ENCODE measurements at regions not wholly inside any gene's neighbourhood (a gene's known extent, or its start where the extent isn't known, plus 50 kb on each side); places are given as distances from the start of the nearest gene placed in this dataset.
A peak's percentile ranks its signal among the peaks of the same experiment; 100 is the strongest.

DNA sequence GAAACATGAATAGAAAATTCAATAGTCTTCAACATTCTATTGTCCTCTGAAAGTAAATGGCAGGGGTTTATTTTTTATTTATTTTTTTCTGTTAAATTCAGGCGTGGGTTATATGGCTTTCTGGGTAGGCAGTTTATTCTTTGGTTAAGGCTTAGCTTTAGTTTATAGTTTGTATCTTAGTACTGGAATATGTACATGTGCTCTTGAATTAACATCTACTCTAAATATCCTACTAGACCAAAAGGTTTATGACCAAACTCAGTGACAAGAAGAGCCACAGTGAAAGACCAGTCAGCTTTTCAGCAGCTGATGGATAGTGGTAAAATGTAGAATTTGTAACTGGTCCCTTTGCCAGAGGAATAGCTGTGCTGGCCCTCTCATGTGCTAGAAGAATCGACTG is 62.0 kb upstream of the DAB2 start:
- Histone ChIP-seq H3K4me3 (ENCODE audit: low read length) (no peak overlapping the region), H3K4me1 (ENCODE audit: control insufficient read depth, insufficient read depth, low read length) (no peaks in the 10 kb centered on the region), H3K9me3 (ENCODE audit: control insufficient read depth, low read length) (no peaks in the 10 kb centered on the region), H3K27ac (ENCODE audit: low read length) (no peak overlapping the region), H3K27me3 (ENCODE audit: control insufficient read depth, insufficient read depth) (no peaks in the 10 kb centered on the region)
- WGBS = 90% methylated on average over 2 of the region's 2 CpGs
- ATAC-seq (no peak), DNase-seq (no peak)
- intact Hi-C loops (cut with DNase I) = no loop called here

GRCh38 chr5:39486361-39486760 is 61.6 kb upstream of the DAB2 start:
- WGBS = 73% methylated on average over 1 of the region's 1 CpG

DNA sequence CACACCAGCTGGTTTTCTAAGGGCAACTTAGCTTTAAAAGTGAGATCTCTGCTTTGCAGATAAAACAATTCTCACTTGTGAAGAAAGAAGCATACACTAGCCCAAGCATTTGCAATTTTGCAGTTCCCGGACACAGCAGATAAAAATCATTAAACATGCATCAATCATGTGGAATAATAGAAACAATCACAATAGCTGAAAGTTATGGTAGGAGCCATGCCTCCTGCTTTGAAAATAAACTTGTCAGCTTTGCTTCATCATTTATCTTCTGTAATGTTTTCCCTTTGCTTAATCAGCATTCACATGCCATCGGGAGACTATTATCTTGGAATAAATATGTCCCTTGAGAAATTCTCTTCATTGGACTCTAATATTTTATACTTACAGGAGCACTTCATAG is 60.3 kb upstream of the DAB2 start:
- ATAC-seq = no peak
- 41% methylated on average over 2 of the region's 2 CpGs for WGBS
- intact Hi-C loops (cut with DNase I) = no loop called here

More at GRCh38 chr5:39486361-39486760, 61.6 kb upstream of the DAB2 start:
- H3K9me3 ChIP-seq (ENCODE audit: control insufficient read depth, low read length) = no peaks in the 10 kb centered on the region
- intact Hi-C loops (cut with DNase I) = no loop called here
- ATAC-seq (no peak), DNase-seq (no peak)
- no peaks in the 10 kb centered on the region for H3K4me1 ChIP-seq (ENCODE audit: control insufficient read depth, insufficient read depth, low read length)
- H3K27ac ChIP-seq (ENCODE audit: low read length) = no peak overlapping the region
- no peaks in the 10 kb centered on the region for H3K27me3 ChIP-seq (ENCODE audit: control insufficient read depth, insufficient read depth)
- no peak overlapping the region for H3K4me3 ChIP-seq (ENCODE audit: low read length)

GRCh38 chr5:39484673-39485072 is 59.9 kb upstream of the DAB2 start:
- ATAC-seq (no peak), DNase-seq (no peak)
- H3K4me3 ChIP-seq (ENCODE audit: low read length) = no peak overlapping the region
- no peaks in the 10 kb centered on the region for H3K4me1 ChIP-seq (ENCODE audit: control insufficient read depth, insufficient read depth, low read length)
- H3K27ac ChIP-seq (ENCODE audit: low read length) = no peak overlapping the region
- intact Hi-C loops (cut with DNase I) = no loop called here
- 66% methylated on average over 1 of the region's 1 CpG for WGBS
- no peaks in the 10 kb centered on the region for H3K27me3 ChIP-seq (ENCODE audit: control insufficient read depth, insufficient read depth)
- no peaks in the 10 kb centered on the region for H3K9me3 ChIP-seq (ENCODE audit: control insufficient read depth, low read length)

More for the DNA sequence above, 60.3 kb upstream of the DAB2 start:
- H3K4me3 ChIP-seq (ENCODE audit: low read length) = no peak overlapping the region
- no peak for DNase-seq
- H3K27ac ChIP-seq (ENCODE audit: low read length) = no peak overlapping the region
- H3K27me3 ChIP-seq (ENCODE audit: control insufficient read depth, insufficient read depth) = no peaks in the 10 kb centered on the region
- H3K4me1 ChIP-seq (ENCODE audit: control insufficient read depth, insufficient read depth, low read length) = no peaks in the 10 kb centered on the region
- no peaks in the 10 kb centered on the region for H3K9me3 ChIP-seq (ENCODE audit: control insufficient read depth, low read length)

GRCh38 chr5:39482098-39482497 is 57.3 kb upstream of the DAB2 start:
- H3K4me1 ChIP-seq (ENCODE audit: control insufficient read depth, insufficient read depth, low read length) = no peaks in the 10 kb centered on the region
- WGBS = 98% methylated on average over 1 of the region's 1 CpG

GRCh38 chr5:39479537-39479936 is 54.8 kb upstream of the DAB2 start:
- WGBS = 83% methylated on average over 6 of the region's 6 CpGs
- no peak overlapping the region for H3K4me3 ChIP-seq (ENCODE audit: low read length)
- intact Hi-C loops (cut with DNase I) = no loop called here
- no peaks in the 10 kb centered on the region for H3K27me3 ChIP-seq (ENCODE audit: control insufficient read depth, insufficient read depth)
- ATAC-seq (no peak), DNase-seq (no peak)
- no peak overlapping the region for H3K27ac ChIP-seq (ENCODE audit: low read length)
- no peaks in the 10 kb centered on the region for H3K4me1 ChIP-seq (ENCODE audit: control insufficient read depth, insufficient read depth, low read length)
- H3K9me3 ChIP-seq (ENCODE audit: control insufficient read depth, low read length) = no peaks in the 10 kb centered on the region

More at GRCh38 chr5:39482098-39482497, 57.3 kb upstream of the DAB2 start:
- H3K27me3 ChIP-seq (ENCODE audit: control insufficient read depth, insufficient read depth) = no peaks in the 10 kb centered on the region
- H3K27ac ChIP-seq (ENCODE audit: low read length) = no peak overlapping the region
- DNase-seq (no peak), ATAC-seq (no peak)
- intact Hi-C loops (cut with DNase I) = no loop called here
- no peaks in the 10 kb centered on the region for H3K9me3 ChIP-seq (ENCODE audit: control insufficient read depth, low read length)
- H3K4me3 ChIP-seq (ENCODE audit: low read length) = no peak overlapping the region

DNA sequence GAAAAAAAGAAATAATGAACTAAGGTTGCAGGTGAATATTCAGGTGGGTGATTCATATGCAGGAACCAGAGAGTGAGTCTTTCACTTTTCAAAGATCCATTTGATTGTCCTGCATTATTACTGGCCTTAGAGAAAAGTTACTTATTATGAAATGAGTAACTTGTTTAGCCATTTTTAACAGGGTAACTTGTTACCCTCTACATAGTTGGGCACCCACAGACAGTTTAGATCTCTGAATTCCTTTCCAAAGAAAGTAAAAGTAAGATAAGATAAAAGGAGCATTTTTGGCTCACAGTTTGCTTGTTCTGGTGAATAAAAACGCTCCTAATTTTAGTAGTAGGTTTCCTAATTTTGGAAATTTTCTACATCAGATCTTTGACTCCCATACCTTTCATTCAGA is 54.1 kb upstream of the DAB2 start:
- Histone ChIP-seq H3K27ac (ENCODE audit: low read length) (no peak overlapping the region), H3K4me1 (ENCODE audit: control insufficient read depth, insufficient read depth, low read length) (no peaks in the 10 kb centered on the region), H3K9me3 (ENCODE audit: control insufficient read depth, low read length) (no peaks in the 10 kb centered on the region), H3K27me3 (ENCODE audit: control insufficient read depth, insufficient read depth) (no peaks in the 10 kb centered on the region), H3K4me3 (ENCODE audit: low read length) (no peak overlapping the region)
- WGBS = 0% methylated on average over 1 of the region's 1 CpG
- intact Hi-C loops (cut with DNase I) = no loop called here
- DNase-seq = no peak
- ATAC-seq = no peak

DNA sequence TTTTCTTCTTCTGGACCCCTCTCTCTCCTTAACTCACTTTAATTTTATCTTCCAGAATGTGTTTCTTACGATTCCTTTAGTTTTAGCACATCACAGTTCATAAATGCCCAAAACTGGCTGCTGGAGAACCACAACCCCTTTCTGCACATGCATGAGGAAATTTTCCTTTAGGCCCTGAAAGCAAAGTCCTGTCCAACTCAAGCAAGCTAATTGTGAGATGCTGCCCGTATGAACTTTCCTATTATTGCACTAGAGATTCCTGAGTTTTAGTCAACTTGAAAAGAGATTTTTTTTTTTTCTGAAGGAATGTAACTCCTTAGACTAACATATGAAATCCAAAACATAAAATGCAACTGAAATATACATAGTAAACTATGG is 52.1 kb upstream of the DAB2 start:
- H3K4me1 ChIP-seq (ENCODE audit: control insufficient read depth, insufficient read depth, low read length) = no peaks in the 10 kb centered on the region
- no peaks in the 10 kb centered on the region for H3K9me3 ChIP-seq (ENCODE audit: control insufficient read depth, low read length)
- intact Hi-C loops (cut with DNase I) = no loop called here
- ATAC-seq (no peak), DNase-seq (no peak)
- 85% methylated on average over 2 of the region's 2 CpGs for WGBS
- H3K27ac ChIP-seq (ENCODE audit: low read length) = no peak overlapping the region
- no peak overlapping the region for H3K4me3 ChIP-seq (ENCODE audit: low read length)
- H3K27me3 ChIP-seq (ENCODE audit: control insufficient read depth, insufficient read depth) = no peaks in the 10 kb centered on the region

DNA sequence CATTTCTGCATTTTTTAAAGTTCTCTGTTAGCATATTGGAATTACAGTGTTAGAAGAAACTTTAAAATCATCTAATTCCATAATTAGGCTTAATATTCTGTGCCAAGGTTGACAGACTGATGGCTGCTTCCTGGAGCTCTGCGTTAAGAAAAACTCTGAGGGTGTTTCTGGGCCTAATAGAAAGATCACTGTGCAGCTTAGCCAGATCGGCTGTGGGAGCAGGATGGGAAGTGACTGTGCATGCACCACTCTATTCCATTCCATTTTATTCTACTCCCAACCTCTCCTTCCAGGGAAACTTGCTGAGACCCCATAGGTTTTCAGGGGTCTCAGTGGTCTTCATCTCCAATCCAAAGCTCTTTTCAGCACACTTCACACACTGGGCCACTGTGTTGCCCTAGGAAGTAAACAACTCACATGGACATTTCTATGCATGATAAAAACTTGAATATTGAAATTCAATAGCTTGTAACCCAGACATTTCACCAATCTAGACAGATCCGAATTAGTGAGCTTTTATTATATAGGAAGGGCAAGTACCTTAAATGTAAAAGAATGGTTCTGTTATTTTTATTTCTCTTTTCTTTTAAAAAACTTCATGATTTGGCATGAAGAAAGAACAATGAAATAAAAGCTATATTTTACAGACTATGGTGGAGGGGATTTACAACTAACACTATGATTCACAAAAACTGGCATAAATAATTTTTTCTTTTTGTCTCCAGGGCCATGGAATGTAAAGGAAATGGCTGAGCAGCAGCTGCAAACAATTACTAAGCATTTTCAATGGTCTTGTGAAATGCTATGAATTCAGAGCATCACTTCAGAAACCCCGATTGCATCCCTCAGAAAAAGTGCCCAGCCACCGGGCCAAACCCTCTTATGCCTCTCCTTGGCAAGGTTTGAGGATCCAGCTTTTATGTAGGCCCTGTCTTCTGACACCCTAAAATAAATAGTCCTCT is 51.4 kb upstream of the DAB2 start:
- intact Hi-C loops (cut with DNase I) = no loop called here
- DNase-seq (no peak), ATAC-seq (no peak)
- H3K27me3 ChIP-seq (ENCODE audit: control insufficient read depth, insufficient read depth) = no peaks in the 10 kb centered on the region
- H3K4me1 ChIP-seq (ENCODE audit: control insufficient read depth, insufficient read depth, low read length) = no peaks in the 10 kb centered on the region
- no peak overlapping the region for H3K4me3 ChIP-seq (ENCODE audit: low read length)
- 65% methylated on average over 5 of the region's 5 CpGs for WGBS
- no peaks in the 10 kb centered on the region for H3K9me3 ChIP-seq (ENCODE audit: control insufficient read depth, low read length)
- no peak overlapping the region for H3K27ac ChIP-seq (ENCODE audit: low read length)

- Histone ChIP-seq H3K4me1 (ENCODE audit: control insufficient read depth, insufficient read depth, low read length) (no peaks in the 10 kb centered on the region), H3K9me3 (ENCODE audit: control insufficient read depth, low read length) (no peaks in the 10 kb centered on the region), H3K27ac (ENCODE audit: low read length) (no peak overlapping the region), H3K4me3 (ENCODE audit: low read length) (no peak overlapping the region), H3K27me3 (ENCODE audit: control insufficient read depth, insufficient read depth) (no peaks in the 10 kb centered on the region)
- DNase-seq (no peak), ATAC-seq (peak in 1 of 2 donors; percentile 50)
- intact Hi-C loops (cut with DNase I) = no loop called here
- WGBS = 67% methylated on average over 3 of the region's 3 CpGs
Observed at GRCh38 chr5:39475159-39475571, 50.4 kb upstream of the DAB2 start.

Data from right cardiac atrium (tissue), 5 donors.